Posterior vena cava (tissue), 2 donors: ENCODE measurements at regions not wholly inside any gene's neighbourhood (a gene's known extent, or its start where the extent isn't known, plus 50 kb on each side); places are given as distances from the start of the nearest gene placed in this dataset.

ENCODE experiments used
- DNase-seq: peaks from one replicate; pipeline ENCODE4 v3.0.0-alpha.2; 2020; ENCODE audit warnings: low spot score
- intact Hi-C, 2 donors: fragments of 100-400 bp; cut with DNase I; formaldehyde crosslinking; loops; one replicate each; pipeline versions ENCODE4 v1.14.1 to v1.14.2; 2022 to 2023
- donor health status: DM: yes; HTN: yes; CAD: no.
- donor health status: DM: yes; HTN: yes; CAD: no.

- intact Hi-C loops: loop anchor here in 1 of 2 donors (5.0 kb wide), 1 partner anchor 1967 kb away; no protein-coding TSS in a partner anchor
- DNase-seq: no peak
Measured at GRCh38 chr7:110095372-110096052, 995.4 kb upstream of the LRRN3 start.

GRCh38 chr7:110104243-110104642 lies 986.7 kb upstream of the LRRN3 start:
- DNase-seq: no peak
- intact Hi-C loops: no loop called here

- intact Hi-C loops: no loop called here
- no peak for DNase-seq
Measured at GRCh38 chr7:110105307-110105706, 985.6 kb upstream of the LRRN3 start.

- DNase-seq: no peak
- intact Hi-C loops: no loop called here
Measured at GRCh38 chr7:110105840-110106239, 985.1 kb upstream of the LRRN3 start.

- no peak for DNase-seq
- intact Hi-C loops: no loop called here
Measured at GRCh38 chr7:110119883-110120581, 970.9 kb upstream of the LRRN3 start.

GRCh38 chr7:110129159-110129558 lies 961.8 kb upstream of the LRRN3 start:
- DNase-seq: no peak
- intact Hi-C loops: no loop called here

- intact Hi-C loops: no loop called here
- DNase-seq: no peak
Measured at GRCh38 chr7:110130669-110131068, 960.3 kb upstream of the LRRN3 start.

GRCh38 chr7:110131344-110131743 lies 959.6 kb upstream of the LRRN3 start:
- intact Hi-C loops: no loop called here
- no peak for DNase-seq

- DNase-seq: no peak
- intact Hi-C loops: no loop called here
Measured at GRCh38 chr7:110139056-110139455, 951.9 kb upstream of the LRRN3 start.

GRCh38 chr7:110142939-110143526 lies 947.9 kb upstream of the LRRN3 start:
- DNase-seq: no peak

GRCh38 chr7:110144599-110144998 lies 946.3 kb upstream of the LRRN3 start:
- no peak for DNase-seq
- intact Hi-C loops: loop anchor here in 1 of 2 donors (5.0 kb wide), 1 partner anchor 957 kb away; no protein-coding TSS in a partner anchor

More at GRCh38 chr7:110142939-110143526, 947.9 kb upstream of the LRRN3 start:
- intact Hi-C loops: loop anchor here in 1 of 2 donors (5.0 kb wide), 1 partner anchor 956 kb away; no protein-coding TSS in a partner anchor

- intact Hi-C loops: no loop called here
- peak; percentile 46 for DNase-seq
Measured at GRCh38 chr7:110148054-110148453, 942.9 kb upstream of the LRRN3 start.

- DNase-seq: no peak
- intact Hi-C loops: no loop called here
Measured at GRCh38 chr7:110153222-110153621, 937.7 kb upstream of the LRRN3 start.

- intact Hi-C loops: no loop called here
- DNase-seq: no peak
Measured at GRCh38 chr7:110156511-110156910, 934.4 kb upstream of the LRRN3 start.

- no peak for DNase-seq
- intact Hi-C loops: no loop called here
Measured at GRCh38 chr7:110157631-110158362, 933.1 kb upstream of the LRRN3 start.

- DNase-seq: no peak
- intact Hi-C loops: no loop called here
Measured at GRCh38 chr7:110168010-110168409, 922.9 kb upstream of the LRRN3 start.

- no peak for DNase-seq
- intact Hi-C loops: no loop called here
Measured at GRCh38 chr7:110170841-110171240, 920.1 kb upstream of the LRRN3 start.

- DNase-seq: no peak
- intact Hi-C loops: no loop called here
Measured at GRCh38 chr7:110177463-110177862, 913.5 kb upstream of the LRRN3 start.

- intact Hi-C loops: no loop called here
- no peak for DNase-seq
Measured at GRCh38 chr7:110179037-110179436, 911.9 kb upstream of the LRRN3 start.

GRCh38 chr7:110181768-110182167 lies 909.2 kb upstream of the LRRN3 start:
- intact Hi-C loops: no loop called here
- DNase-seq: no peak
